ENCODE measurements at regions not wholly inside any gene's neighbourhood (a gene's known extent, or its start where the extent isn't known, plus 50 kb on each side); places are given as distances from the start of the nearest gene placed in this dataset.

DNA sequence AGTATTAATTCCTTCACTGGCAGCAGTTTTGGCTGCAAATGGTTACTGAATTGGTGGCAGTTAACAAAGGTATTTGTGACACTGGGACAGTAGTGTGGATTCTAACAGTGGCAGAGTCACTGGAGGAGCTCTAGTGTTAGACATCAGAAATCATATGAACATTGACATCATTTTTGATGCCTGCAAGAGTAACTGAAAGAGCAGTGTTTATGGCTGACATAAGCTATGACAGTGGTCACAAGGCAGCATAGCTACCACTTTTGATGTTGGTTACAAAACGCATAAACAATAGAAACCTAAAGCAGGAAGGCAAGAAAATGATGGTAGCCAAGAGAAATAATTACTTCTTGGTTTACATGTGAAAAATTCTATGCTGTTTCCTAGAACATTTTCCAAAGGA, 326.7 kb upstream of the MAN1A1 start:
- in situ Hi-C loops (cut with MboI; ENCODE audit: low sequenced_read_pairs) (no loop called here), dilution Hi-C loops (cut with HindIII; ENCODE audit: low sequenced_read_pairs, unreplicated experiment) (no loop called here), intact Hi-C loops (cut with micrococcal nuclease) (no loop called here)
- no peak overlapping the region; the same call in 1 of the 2 replicates for H3K23ac ChIP-seq (ENCODE audit: low read depth, low read length)
- no peaks in the 10 kb centered on the region for H4K20me1 ChIP-seq (ENCODE audit: insufficient read depth, low read length)
- no peaks in the 10 kb centered on the region for H3K27me3 ChIP-seq (ENCODE audit: control insufficient read depth, insufficient read depth, low read length)
- CTCF ChIA-PET, result no interaction called here
- no peak overlapping the region for H4K91ac ChIP-seq (ENCODE audit: insufficient read depth, low read depth, low read length)
- H3K36me3 ChIP-seq (ENCODE audit: control insufficient read depth, insufficient read depth, low read length), result no peaks in the 10 kb centered on the region
- H3K4me1 ChIP-seq (ENCODE audit: control insufficient read depth, insufficient read depth, low read length), result no peaks in the 10 kb centered on the region
- H2AFZ ChIP-seq (replicated peaks; ENCODE audit: low read length, poor library complexity), result no peak overlapping the region
- no peak overlapping the region for H2AK5ac ChIP-seq (ENCODE audit: low read depth, low read length)
- no peak overlapping the region for H3K27ac ChIP-seq (ENCODE audit: insufficient read depth, low read length)
- no peak overlapping the region for H2BK20ac ChIP-seq (ENCODE audit: low read depth, low read length)
- DNase-seq (no peak), ATAC-seq (ENCODE audit: low read depth) (no peak)
- H3K9me3 ChIP-seq (ENCODE audit: control insufficient read depth, insufficient read depth, low read length), result no peaks in the 10 kb centered on the region
- H3K9ac ChIP-seq (ENCODE audit: low read depth, low read length), result no peak overlapping the region
- H3K4me2 ChIP-seq (ENCODE audit: low read depth, low read length), result no peak overlapping the region
- H2BK5ac ChIP-seq (ENCODE audit: low read depth, low read length, poor library complexity, severe bottlenecking), result no peak overlapping the region
- H2BK120ac ChIP-seq (ENCODE audit: low read depth, low read length), result no peak overlapping the region
- no peak overlapping the region for H4K5ac ChIP-seq (ENCODE audit: low read depth, low read length)
- H3K18ac ChIP-seq (ENCODE audit: low read depth, low read length), result no peak overlapping the region
- no peak overlapping the region for H3K4me3 ChIP-seq (ENCODE audit: insufficient read depth, low read depth, low read length)
- POLR2A ChIA-PET (ENCODE audit: unreplicated experiment), result interaction anchor here (0.6 kb wide), 1 partner anchor 279 kb away, joined by 3 read pairs; no protein-coding TSS in a partner anchor
- no peak overlapping the region for H2AK9ac ChIP-seq (replicated peaks; ENCODE audit: low read depth, low read length, poor library complexity)
- no peaks in the 10 kb centered on the region for H3K9me1 ChIP-seq (ENCODE audit: insufficient read depth, low read length)
- H3K79me1 ChIP-seq (ENCODE audit: low read depth in 1 of 2, low read length in 2 of 2), result no peaks in the 10 kb centered on the region
- no CpG with 5 or more reads among the region's 1 CpG for WGBS, 2 experiments (ENCODE audit: extremely low coverage in 2 of 2, insufficient read length in 1 of 2)
- H3K56ac ChIP-seq (ENCODE audit: extremely low read depth, insufficient read depth, low read length), result no peak overlapping the region
- H3K4ac ChIP-seq (ENCODE audit: low read depth, low read length), result no peak overlapping the region
- H4K8ac ChIP-seq (ENCODE audit: low read depth in 2 of 2, low read length in 2 of 2), result no peak overlapping the region
- no peak overlapping the region for H2BK15ac ChIP-seq (ENCODE audit: low read depth, low read length)
- BruUV-seq (replicated peaks), result no TSS peak
- no peak for TF ChIP-seq FOS (IDR thresholded peaks at IDR 0.05; ENCODE audit: low read depth, low read length)
- no peak for TF ChIP-seq MAFK (IDR thresholded peaks at IDR 0.05; ENCODE audit: low read depth, low read length)
- TF ChIP-seq CHD1 (IDR thresholded peaks at IDR 0.05; ENCODE audit: low read depth, low read length), result no peak
- TF ChIP-seq CEBPB (IDR thresholded peaks at IDR 0.05; ENCODE audit: low read depth, low read length), result no peak
- TF ChIP-seq, protein P1, sequence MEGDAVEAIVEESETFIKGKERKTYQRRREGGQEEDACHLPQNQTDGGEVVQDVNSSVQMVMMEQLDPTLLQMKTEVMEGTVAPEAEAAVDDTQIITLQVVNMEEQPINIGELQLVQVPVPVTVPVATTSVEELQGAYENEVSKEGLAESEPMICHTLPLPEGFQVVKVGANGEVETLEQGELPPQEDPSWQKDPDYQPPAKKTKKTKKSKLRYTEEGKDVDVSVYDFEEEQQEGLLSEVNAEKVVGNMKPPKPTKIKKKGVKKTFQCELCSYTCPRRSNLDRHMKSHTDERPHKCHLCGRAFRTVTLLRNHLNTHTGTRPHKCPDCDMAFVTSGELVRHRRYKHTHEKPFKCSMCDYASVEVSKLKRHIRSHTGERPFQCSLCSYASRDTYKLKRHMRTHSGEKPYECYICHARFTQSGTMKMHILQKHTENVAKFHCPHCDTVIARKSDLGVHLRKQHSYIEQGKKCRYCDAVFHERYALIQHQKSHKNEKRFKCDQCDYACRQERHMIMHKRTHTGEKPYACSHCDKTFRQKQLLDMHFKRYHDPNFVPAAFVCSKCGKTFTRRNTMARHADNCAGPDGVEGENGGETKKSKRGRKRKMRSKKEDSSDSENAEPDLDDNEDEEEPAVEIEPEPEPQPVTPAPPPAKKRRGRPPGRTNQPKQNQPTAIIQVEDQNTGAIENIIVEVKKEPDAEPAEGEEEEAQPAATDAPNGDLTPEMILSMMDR (conservative IDR thresholded peaks at IDR 0.05; ENCODE audit: low read depth, low read length), result no peak
- TF ChIP-seq RAD21 (IDR thresholded peaks at IDR 0.05; ENCODE audit: low read length), result no peak
- TF ChIP-seq MXI1 (IDR thresholded peaks at IDR 0.05; ENCODE audit: borderline replicate concordance, low read depth, low read length), result no peak
- TF ChIP-seq, protein P2, sequence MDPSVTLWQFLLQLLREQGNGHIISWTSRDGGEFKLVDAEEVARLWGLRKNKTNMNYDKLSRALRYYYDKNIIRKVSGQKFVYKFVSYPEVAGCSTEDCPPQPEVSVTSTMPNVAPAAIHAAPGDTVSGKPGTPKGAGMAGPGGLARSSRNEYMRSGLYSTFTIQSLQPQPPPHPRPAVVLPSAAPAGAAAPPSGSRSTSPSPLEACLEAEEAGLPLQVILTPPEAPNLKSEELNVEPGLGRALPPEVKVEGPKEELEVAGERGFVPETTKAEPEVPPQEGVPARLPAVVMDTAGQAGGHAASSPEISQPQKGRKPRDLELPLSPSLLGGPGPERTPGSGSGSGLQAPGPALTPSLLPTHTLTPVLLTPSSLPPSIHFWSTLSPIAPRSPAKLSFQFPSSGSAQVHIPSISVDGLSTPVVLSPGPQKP (IDR thresholded peaks at IDR 0.05; ENCODE audit: borderline replicate concordance, low read depth, low read length), result no peak
- TF ChIP-seq POLR2A (IDR thresholded peaks at IDR 0.05; ENCODE audit: low read depth, low read length), result no peak
- no peak for TF ChIP-seq RCOR1 (IDR thresholded peaks at IDR 0.05; ENCODE audit: insufficient replicate concordance, low read length)
- no peak for TF ChIP-seq NFE2L2 (IDR thresholded peaks at IDR 0.05; ENCODE audit: low read depth, low read length)
- no peak for TF ChIP-seq MAZ (IDR thresholded peaks at IDR 0.05; ENCODE audit: borderline replicate concordance, low read depth, low read length)
- no peak for TF ChIP-seq SMC3 (IDR thresholded peaks at IDR 0.05; ENCODE audit: low read depth, low read length)
- no peak for TF ChIP-seq BHLHE40 (IDR thresholded peaks at IDR 0.05; ENCODE audit: low read depth, low read length)
- TF ChIP-seq, protein P3, sequence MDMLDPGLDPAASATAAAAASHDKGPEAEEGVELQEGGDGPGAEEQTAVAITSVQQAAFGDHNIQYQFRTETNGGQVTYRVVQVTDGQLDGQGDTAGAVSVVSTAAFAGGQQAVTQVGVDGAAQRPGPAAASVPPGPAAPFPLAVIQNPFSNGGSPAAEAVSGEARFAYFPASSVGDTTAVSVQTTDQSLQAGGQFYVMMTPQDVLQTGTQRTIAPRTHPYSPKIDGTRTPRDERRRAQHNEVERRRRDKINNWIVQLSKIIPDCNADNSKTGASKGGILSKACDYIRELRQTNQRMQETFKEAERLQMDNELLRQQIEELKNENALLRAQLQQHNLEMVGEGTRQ (IDR thresholded peaks at IDR 0.05; ENCODE audit: low read depth, low read length), result no peak
- H3K14ac ChIP-seq (replicated peaks; ENCODE audit: low read depth, low read length), result no peak overlapping the region

Data from IMR-90 (cell line).